PC-3 (cell line): ENCODE measurements at regions not wholly inside any gene's neighbourhood (a gene's known extent, or its start where the extent isn't known, plus 50 kb on each side); places are given as distances from the start of the nearest gene placed in this dataset.

Source experiments
- CTCF ChIP-seq: fragments of 300-600 bp; sonication (generic); conservative IDR thresholded peaks from 2 replicates; pipeline ENCODE4 v1.5.1; 2017; ENCODE audit warnings: antibody characterized with exemption, low read depth, mild to moderate bottlenecking, low read length
- EZH2 ChIP-seq: fragments of 300-600 bp; sonication (generic); IDR thresholded peaks from one replicate; pipeline ENCODE4 v1.6.1; 2017; ENCODE audit warnings: antibody characterized with exemption, mild to moderate bottlenecking, low read length; ENCODE audit not compliant: unreplicated experiment

DNA sequence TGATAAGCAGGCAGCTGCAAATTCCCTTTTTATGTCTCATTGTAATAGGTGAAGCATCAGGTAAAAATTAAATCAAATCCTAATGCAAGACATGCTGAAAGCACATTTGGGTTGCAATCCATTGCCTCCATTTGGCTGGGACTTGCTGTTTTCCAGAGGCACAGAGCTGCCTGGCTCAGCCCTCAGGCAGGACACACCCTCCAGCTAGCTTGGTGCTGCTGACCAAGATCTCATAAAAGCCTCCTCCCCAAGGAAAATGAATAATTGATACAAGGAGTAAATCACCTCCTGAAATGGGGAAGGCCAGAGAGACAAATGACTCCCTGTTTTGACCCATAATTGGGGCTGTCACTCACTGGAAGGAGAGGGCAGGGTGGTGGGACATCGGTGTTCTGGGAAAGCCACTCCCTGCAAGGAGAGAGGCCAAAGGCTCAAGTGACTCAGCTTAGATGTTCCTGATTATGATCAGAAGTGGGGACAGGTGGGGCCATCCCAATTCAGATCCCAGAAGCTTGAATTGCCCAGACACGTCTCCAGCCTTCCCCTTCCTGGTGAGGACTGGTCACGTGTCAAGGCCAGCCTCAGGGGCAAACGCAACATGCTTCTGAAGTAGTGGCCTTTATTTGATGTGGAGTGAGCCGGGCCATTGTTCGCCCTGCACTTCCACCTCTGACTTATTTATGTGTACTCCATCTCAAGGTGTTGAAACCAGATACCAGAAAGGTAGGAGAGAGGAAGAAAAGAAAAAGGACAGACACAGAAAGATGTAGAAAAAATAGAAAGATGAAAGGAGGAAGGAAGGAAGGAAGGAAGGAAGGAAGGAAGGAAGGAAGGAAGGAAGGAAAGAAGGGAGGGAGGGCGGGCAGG is 773.7 kb downstream of the BCL11B start:
- TF ChIP-seq CTCF = no peak
- no peak for TF ChIP-seq EZH2
